Lower leg skin (tissue), 4 donors: ENCODE measurements at regions not wholly inside any gene's neighbourhood (a gene's known extent, or its start where the extent isn't known, plus 50 kb on each side); places are given as distances from the start of the nearest gene placed in this dataset.

Source experiments
- DNase-seq, 2 donors: peaks; one replicate each; pipeline ENCODE4 v3.0.0-alpha.2; 2019; ENCODE audit warnings: low spot score in 2 of 2
- H3K4me3 ChIP-seq: fragments of 200-600 bp; sonication (generic); 2 replicates; pipeline ENCODE4 v1.5.1; 2017; ENCODE audit warnings: mild to moderate bottlenecking, low read depth; ENCODE audit not compliant: poor library complexity, severe bottlenecking
- POLR2A ChIP-seq, 2 donors: fragments of 450-650 bp; IDR thresholded peaks; one replicate each; pipeline ENCODE4 v1.6.1; 2016 to 2017; ENCODE audit warnings: antibody characterized with exemption in 2 of 2, mild to moderate bottlenecking in 1 of 2, moderate library complexity in 1 of 2
- WGBS, 2 donors: methylation state at CpG; one replicate each; pipeline ENCODE4 v1.1.5; 2018; 5-methylcytosine and 5-hydroxymethylcytosine counted together
- intact Hi-C: fragments of 100-400 bp; cut with DNase I; formaldehyde crosslinking; loops from one replicate; pipeline ENCODE4 v1.15.0; 2023; ENCODE audit warnings: low total_unique reads
- TF ChIP-seq, protein P1 (sequence below), 3 donors: fragments of 450-650 bp; IDR thresholded peaks; one replicate each; pipeline ENCODE4 v1.5.1; 2016; ENCODE audit warnings: antibody characterized with exemption in 3 of 3, mild to moderate bottlenecking in 3 of 3, moderate library complexity in 2 of 3

DNA sequence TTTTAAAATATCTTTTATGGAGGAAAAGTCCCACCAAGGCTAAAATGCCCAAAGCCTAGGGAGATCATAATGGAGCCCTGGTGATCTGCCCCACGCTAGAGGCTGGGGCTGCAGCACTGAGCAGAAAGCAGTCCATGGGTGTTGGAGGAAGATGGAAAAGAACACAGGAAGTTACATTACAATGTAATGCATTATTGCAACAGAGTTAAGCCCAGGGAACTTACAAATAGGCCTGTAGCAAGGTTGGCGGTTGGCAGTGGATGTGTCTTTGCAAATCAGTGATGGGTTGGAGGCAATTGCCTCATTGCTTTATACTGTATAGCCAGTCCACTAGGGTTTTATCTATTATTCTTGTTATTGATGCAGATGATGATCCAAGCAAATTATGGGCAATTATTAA lies 399.9 kb downstream of the NDFIP2 start:
- intact Hi-C loops, result no loop called here
- WGBS, 2 donors, result 86 to 93% methylated on average over 2 of the region's 2 CpGs
- DNase-seq, result no peak
- TF ChIP-seq POLR2A (IDR thresholded peaks at IDR 0.05), result no peak
- TF ChIP-seq, protein P1, sequence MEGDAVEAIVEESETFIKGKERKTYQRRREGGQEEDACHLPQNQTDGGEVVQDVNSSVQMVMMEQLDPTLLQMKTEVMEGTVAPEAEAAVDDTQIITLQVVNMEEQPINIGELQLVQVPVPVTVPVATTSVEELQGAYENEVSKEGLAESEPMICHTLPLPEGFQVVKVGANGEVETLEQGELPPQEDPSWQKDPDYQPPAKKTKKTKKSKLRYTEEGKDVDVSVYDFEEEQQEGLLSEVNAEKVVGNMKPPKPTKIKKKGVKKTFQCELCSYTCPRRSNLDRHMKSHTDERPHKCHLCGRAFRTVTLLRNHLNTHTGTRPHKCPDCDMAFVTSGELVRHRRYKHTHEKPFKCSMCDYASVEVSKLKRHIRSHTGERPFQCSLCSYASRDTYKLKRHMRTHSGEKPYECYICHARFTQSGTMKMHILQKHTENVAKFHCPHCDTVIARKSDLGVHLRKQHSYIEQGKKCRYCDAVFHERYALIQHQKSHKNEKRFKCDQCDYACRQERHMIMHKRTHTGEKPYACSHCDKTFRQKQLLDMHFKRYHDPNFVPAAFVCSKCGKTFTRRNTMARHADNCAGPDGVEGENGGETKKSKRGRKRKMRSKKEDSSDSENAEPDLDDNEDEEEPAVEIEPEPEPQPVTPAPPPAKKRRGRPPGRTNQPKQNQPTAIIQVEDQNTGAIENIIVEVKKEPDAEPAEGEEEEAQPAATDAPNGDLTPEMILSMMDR (IDR thresholded peaks at IDR 0.05), result no peak
- no peak overlapping the region for H3K4me3 ChIP-seq

DNA sequence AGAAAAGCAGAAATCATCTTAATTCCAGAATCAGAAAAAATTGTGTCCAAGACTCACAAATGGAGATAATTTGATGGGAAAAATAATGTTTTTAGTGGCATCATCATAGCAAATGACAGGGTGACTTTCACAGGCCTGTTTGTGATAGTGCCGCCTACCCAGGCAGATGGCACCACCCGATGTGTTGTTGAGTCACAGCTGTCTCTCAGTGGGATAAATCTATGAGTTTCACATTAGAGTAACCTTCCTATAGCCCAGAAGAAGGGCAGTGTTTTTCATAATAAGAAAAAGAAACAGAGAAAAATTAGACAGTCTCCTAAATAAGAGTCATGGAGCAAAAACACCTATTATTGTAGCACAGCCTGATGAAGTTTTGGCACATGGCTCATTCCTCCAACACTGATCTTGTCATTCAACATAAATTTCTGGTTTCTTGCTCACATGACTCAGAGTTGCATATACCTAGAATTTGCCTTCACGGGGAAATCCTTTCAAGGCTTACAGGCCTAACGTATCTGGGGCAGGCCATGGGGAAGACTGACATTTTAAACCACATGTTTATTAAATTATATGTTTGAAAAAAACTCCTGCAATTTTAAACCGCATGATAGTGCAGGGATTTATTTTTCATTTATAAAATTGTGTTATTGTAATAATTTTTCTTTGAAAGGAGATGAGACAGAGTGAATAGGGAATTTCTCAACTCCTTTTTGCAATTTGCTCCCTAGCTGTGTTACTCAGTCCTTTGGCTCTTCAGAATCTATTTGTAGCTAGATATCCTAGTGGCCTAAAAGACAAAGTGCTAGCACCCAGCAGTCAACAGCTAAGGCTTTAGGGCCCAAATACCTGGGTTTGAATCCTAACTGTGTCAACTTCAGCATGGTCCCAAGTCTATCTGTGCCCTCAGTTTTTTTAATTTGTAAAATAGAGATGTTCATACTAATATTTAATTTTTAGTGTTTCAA lies 393.7 kb downstream of the NDFIP2 start:
- TF ChIP-seq, protein P1 (IDR thresholded peaks at IDR 0.05), result no peak
- no peak for TF ChIP-seq POLR2A (IDR thresholded peaks at IDR 0.05)
- intact Hi-C loops, result no loop called here
- no peak for DNase-seq
- 64 to 69% methylated on average over 5 of the region's 5 CpGs for WGBS, 2 donors
- H3K4me3 ChIP-seq, result no peak overlapping the region

DNA sequence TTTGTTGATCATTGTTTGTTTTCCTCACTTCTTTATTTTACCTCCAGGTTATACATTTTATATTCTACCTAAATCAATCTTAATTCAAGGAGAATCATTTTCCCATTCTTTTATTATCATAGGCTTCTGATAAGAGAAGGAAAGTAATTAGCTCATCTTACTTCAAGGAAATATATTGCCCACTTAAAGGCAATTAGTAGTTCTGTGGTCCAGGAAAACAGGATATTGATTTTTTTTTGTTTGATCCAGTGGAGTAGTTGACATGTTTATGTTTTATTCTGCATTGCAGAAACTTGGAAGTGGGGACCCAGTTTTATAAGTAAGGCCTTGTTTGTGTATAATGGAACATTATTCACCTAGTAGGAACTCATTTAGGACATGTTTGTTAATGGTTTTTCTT lies 390.6 kb downstream of the NDFIP2 start:
- TF ChIP-seq, protein P1 (IDR thresholded peaks at IDR 0.05), result no peak
- TF ChIP-seq POLR2A (IDR thresholded peaks at IDR 0.05), result no peak
- no peak overlapping the region for H3K4me3 ChIP-seq
- intact Hi-C loops, result no loop called here
- no peak for DNase-seq

DNA sequence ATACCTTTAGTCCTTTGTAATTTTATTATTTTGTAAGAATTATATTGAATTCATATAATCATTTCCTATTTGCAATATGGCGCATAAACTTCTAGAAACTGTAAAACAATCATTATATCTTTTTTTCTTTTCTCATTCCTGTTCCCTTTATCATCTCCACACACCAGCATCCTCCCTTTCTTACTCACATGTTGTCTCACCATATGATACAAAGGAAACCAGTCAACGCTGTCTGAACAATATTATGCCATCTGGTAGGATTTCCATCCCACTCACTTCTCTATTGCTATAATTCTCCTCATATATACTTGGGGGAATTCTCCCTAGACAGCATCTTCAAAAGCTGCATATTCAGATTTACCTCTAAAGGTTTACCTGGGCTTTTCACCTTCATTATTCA lies 389.8 kb downstream of the NDFIP2 start:
- intact Hi-C loops, result no loop called here
- 93 to 96% methylated on average over 2 of the region's 2 CpGs for WGBS, 2 donors
- no peak for DNase-seq
- no peak for TF ChIP-seq POLR2A (IDR thresholded peaks at IDR 0.05)
- TF ChIP-seq, protein P1 (IDR thresholded peaks at IDR 0.05), result no peak
- H3K4me3 ChIP-seq, result no peak overlapping the region

DNA sequence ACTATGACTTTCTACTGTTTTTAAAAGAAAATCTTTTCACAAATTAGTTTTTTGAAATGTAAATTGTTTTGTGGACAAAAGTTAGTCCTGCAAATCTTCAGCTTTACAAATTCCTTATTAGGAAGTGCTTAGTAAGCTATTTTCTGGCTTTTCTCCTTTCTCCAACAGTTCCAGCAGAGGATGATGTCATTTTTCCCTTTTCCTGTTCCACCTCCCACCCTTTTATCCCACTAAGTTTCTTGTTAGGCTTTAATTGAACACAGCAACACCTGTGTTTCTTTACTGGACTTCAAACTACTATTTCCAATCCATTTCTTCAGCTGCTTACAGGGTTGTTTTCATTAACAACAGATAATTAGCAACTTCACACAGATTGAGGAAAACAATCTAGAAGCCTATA lies 389.2 kb downstream of the NDFIP2 start:
- no peak for TF ChIP-seq POLR2A (IDR thresholded peaks at IDR 0.05)
- DNase-seq, result no peak
- no peak overlapping the region for H3K4me3 ChIP-seq
- intact Hi-C loops, result no loop called here

DNA sequence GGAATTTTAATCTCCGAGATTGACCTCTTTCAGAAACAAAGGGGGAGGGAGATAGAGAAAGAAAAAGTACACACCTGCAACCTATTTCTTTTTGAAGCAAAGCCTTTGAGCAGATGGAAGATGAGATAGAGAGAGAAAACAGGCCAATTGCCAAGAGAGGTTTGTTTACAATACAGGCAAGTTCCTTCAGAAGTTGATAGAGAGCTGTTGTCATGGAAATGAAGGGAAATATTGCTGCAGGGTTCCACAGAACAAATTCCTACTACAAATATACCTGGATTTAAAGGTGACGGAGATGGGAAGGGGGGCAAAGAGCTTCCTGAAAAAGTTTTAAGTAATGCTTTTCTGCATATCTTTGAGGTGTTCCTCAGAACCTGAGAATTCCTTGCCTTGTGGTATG lies 388.4 kb downstream of the NDFIP2 start:
- WGBS, 2 donors, result 40 to 50% methylated on average over 2 of the region's 2 CpGs
- DNase-seq, result no peak
- TF ChIP-seq, protein P1 (IDR thresholded peaks at IDR 0.05), result no peak
- TF ChIP-seq POLR2A (IDR thresholded peaks at IDR 0.05), result no peak
- H3K4me3 ChIP-seq, result no peak overlapping the region
- intact Hi-C loops, result no loop called here
